ENCODE measurements at regions not wholly inside any gene's neighbourhood (a gene's known extent, or its start where the extent isn't known, plus 50 kb on each side); places are given as distances from the start of the nearest gene placed in this dataset.

DNA sequence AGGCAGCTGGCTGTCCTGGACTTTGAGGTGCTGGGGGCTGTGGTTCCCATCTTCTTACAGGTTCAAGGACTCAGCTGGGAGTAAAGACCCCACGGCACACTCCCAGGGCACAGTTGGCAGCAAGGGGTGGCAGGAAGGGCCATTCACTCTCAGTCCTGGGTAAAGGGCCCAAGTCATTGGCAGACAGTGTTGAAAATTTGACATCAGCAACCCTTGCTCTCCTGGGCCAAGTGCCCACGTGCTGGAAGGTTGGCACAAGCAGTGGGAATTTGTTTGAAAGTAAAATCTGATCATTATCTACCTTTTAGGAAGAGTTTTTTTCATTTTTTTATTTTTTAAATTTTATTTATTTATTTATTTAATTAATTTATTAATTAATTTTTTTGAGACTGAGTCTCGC lies 241.6 kb upstream of the MKI67 start:
- DNase-seq (ENCODE audit: low read depth in 3 of 3, low spot score in 2 of 3), result no peak

DNA sequence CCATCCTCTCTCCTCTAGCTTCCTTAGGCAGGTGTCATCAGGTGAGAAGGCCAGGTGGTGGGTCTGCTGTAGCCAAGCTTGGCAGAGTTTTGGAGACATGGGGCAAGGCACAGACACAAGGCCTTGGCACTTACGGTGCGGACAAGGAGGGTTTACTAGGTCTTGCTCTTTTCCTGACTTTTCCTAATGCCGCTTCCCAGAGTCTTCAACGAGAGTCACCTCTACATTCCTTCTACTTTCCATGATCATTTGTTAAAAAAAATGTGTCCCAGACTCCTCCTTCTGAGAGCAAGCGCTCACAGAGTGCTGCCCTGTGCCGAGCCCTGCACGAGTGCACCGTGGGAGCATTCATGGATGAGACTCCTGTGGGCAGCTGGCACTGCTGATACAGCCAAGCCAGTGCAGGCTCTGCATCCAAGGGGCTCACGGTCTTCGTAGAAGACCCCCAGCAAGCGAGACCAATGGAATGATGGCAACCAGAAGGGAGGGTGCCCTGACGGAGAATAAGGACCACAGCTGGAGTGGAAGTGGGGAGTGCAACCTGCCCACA lies 243.0 kb upstream of the MKI67 start:
- DNase-seq (ENCODE audit: low read depth in 3 of 3, low spot score in 2 of 3), result no peak

DNA sequence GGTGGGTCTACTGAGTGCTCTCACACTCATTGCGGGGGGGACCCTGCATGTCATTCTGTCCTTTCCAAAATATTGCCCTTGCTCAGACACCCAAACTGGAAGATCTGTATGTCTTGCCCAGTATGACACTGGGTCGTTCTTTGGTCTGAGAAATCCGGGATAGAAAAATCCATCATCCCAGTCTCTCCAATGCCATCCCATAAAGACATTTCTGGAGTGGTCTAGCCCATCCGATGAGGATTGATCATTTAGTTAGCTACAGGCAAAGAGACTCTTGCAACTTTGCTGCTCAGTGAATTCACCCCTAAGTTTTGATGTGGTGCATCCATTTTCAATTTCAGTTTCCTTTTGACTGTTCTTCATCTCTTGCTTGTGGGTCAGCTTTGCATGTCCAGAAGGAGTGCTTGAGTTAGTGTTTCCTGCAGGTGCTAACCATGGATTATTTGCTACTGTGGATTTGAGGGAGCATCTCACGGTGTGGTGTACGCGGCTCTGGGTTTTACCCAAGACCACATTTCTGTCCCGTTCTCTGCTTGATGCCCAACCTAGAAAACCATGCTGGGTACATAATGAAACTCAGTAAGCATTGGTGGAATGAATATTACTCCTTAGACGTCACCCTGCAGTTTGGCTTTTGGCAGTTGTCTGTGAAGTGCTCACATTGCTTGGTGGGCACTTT lies 247.0 kb upstream of the MKI67 start:
- no peak for DNase-seq (ENCODE audit: low read depth in 3 of 3, low spot score in 2 of 3)

DNA sequence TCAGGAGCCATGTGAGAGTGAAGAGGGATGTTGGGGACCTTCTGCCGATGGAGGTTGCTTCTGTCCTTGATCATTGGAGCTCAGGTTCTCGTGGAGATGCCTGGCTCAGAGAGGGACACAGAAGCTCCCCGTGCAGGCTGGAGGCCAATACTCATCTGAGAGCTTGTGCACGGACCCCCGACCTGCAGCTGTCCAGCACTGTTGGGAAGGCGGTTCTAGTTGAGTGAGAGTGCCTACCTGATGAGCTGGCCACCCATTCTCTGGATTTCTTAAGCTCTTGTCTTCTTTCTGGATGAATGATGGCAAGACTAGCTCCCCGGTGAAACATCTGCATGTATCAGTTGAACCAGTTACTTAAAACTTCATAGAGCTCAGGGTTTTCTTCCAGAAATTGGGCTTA lies 247.6 kb upstream of the MKI67 start:
- DNase-seq (ENCODE audit: low read depth in 3 of 3, low spot score in 2 of 3), result no peak

DNA sequence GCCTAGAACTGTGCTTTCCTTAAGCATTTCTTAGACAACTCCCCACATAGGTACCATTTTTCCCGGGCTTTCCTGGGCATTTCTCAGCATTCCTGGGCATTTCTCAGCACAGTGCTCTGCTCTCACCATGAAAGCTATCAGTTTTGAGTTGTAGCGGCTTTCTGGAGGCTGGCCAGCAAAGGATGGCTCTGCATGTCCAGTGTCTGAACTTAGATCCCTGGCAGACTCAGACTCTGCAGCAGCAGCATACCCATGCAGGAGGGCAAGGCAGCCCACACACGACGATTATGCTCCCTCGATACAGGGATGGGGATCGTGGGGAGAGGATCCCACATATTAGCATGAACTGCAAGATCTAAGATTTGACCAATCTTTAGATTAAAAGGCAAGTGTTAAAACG lies 248.9 kb upstream of the MKI67 start:
- no peak for DNase-seq (ENCODE audit: low read depth in 3 of 3, low spot score in 2 of 3)

DNA sequence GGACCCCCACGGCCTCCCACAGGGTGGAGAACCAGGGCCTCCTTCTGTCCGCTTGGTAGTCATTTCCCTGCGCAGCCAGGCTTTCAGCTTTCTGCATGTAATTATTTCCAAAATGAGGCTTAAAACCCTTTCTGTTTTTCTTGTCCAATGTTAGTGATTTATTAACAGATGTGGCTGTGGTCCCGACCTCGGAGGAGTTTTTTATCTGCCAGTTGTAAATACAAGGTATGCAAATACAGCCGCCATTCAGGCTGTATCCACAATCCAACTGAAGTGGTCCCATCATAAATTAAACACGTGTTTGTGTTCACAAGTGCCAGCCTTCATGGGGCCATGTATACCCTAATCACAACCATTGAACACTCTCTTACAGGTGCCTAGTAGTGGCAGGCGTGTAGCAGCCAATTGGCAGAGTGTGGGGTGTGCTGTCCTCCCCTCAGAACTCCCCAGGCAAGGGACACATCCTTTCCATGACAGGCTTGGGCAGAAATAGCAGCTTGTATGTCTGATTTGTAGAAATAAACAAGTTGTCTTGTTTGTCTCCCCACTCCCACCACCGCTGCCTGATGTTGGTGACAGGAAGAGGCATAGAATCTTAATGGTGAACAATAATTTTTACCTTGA lies 251.3 kb upstream of the MKI67 start:
- DNase-seq (ENCODE audit: low read depth in 3 of 3, low spot score in 2 of 3), result no peak

DNA sequence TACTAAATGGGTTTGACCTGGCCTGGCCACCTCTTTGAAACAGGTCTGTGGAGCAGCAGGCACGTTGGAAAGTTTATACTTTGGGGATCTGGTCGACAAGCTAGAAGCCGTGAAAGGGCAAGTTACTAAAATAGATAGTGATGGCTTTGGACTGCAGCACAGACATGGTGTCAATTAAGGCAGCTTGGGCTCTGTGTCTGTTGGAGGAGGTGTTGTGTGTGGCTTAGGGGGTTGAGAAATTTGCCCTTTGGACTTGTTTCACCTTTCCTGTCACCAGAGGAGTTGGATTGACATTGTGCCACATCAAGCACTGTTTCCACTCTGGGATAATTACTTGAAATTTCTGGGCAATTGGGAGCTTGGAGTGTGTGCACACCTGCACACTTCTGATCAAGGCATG lies 251.8 kb upstream of the MKI67 start:
- DNase-seq (ENCODE audit: low read depth in 3 of 3, low spot score in 2 of 3), result no peak

DNA sequence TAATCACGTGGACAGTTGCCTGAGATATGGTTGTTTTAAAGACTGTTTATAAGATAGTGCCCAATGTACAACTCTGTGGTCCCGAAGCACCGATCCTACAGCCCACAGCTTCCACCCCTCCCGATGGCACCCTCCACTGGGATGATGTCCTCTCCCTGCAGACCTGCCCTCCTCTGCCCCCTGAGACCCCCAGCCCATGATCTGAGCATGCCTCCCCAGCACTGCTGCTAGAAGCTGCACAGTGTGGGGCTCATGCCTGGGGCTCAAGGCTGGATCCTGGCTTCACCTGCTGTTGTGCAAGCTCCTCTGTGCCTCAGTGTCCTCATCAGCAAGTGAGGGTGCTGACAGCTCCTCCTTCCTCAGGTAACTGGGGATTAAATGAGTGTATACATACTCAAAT lies 254.7 kb upstream of the MKI67 start:
- DNase-seq (ENCODE audit: low read depth in 3 of 3, low spot score in 2 of 3), result no peak

DNA sequence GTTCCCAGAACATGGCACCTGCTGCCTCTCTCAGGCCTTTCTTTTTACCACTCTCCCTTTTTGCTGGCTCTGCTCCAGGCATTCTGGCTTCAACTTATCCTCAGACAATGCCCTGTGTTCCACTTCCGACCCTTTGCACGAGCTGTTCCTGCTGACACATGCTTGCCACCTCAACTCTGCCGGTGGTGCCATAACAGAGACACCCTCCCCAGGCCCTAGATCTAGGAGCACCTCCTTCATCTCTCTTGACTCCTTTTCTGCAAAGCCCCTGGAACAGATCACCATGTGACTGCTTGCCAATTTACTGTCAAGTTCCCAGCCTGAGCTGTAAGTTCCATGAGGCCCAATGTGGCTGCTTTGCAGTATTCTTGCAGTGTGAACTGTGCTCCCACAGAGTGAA lies 256.0 kb upstream of the MKI67 start:
- DNase-seq (ENCODE audit: low read depth in 3 of 3, low spot score in 2 of 3), result no peak

DNA sequence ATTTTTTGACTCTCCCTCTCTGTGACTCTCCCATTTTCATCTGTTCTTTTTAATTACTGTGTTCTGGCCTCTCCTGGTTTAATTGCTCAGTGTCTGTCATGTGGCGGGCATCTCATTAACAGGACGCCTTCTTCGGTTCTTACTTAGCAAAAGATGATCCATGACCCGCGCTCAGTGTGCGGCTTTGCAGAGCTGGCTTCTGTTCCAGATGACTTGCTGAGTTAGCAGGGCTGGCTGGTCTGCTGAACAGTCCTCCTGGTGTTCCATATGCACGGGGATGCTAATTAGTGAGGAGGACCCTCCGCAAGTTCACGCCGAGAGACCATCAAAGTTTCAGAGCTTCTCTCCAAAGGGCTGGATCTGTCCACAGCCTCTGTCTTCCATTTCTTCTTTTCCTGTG lies 258.6 kb upstream of the MKI67 start:
- DNase-seq (ENCODE audit: low read depth in 3 of 3, low spot score in 2 of 3), result no peak

DNA sequence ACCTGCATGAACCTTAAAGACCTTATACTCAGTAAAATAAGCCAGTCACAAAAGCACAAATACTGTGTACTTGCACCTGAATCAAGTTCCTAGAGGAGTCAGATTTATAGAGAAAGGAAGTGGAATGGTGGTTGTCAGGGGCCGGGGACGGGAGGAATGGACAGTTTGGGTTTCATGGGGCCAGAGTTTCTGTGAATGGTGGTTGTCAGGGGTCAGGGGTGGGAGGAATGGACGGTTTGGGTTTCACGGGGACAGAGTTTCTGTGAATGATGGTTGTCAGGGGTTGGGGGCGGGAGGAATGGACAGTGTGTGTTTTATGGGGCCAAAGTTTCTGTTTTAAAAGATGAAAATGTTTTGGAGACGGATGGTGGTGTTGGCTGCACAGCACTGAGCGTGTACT lies 260.0 kb upstream of the MKI67 start:
- DNase-seq (ENCODE audit: low read depth in 3 of 3, low spot score in 2 of 3), result peak in 2 of 3 donors; percentile 13 to 53

DNA sequence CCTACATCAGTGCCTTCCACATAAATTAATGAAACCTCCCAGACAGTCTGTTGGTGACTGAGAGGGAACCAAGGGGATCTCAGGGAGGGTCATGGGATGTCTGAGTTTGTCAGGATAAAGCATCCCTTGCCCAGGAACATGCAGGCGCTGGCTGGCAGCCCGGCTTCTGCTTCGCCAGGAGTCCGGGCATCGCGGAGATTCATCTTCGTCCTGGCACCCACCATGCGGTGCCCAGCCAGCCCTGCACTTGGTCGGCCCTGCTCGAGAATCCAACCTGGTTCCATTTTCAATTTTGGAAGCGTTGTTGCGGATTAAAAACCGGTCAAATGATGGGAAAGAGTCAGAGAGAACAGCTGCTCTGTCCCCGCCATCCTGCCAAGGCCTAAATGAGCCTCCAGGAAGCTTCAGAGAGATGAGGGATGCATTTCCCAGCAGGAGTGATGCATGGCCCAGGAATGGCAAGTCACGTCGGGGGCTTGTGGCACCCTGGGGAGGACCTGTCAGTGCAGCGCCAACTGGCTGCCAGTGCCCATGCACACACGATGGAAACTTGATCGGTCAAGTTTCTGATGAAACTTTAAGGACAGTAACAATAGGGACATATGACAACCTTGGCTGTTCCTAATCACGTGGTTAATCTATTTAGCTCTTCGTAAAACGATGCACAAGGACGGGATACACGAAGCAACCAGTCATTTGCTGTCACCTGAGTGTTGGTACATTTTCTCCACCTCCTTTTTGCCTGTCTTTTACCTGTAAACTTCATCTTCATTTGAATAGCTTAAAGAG lies 260.8 kb upstream of the MKI67 start:
- DNase-seq (ENCODE audit: low read depth in 3 of 3, low spot score in 2 of 3), result no peak

DNA sequence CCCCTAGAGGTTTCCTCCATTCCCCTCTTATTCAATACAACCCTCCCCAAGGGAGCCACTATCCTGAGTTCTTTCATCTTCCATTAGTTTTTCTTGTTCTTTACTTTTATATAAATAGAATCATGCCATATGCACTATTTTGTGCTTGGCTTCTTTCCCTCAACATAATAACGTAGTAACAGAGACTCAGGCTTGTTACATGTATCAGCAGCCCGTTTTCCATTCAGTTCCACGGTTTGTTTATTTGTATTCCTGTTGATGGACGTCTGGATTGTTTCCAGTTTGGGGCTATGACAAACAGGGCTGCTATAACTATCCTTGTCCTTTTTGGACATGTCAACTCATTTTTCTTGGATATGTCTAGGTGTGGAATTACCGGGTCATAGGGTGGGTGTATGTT lies 264.4 kb upstream of the MKI67 start:
- no peak for DNase-seq (ENCODE audit: low read depth in 3 of 3, low spot score in 2 of 3)

DNA sequence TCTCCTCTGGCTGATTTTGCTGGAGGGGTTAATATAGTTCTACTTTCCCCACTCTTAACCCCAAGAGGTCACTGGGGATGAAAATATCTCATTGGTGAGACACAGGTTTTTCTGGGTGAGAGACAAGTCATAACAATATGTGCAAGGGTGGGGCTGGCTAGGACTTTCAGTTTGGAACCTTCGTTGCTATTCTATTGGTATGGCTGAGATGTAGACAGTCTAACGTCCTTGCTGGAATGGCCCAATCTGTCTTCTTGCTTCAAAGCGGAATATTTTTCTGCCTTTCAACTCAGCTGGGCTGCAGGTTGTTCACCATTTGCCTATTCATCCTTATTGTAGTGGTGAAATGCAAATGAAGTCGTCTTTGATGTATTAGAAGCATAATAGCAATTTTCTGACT lies 267.3 kb upstream of the MKI67 start:
- no peak for DNase-seq (ENCODE audit: low read depth in 3 of 3, low spot score in 2 of 3)

DNA sequence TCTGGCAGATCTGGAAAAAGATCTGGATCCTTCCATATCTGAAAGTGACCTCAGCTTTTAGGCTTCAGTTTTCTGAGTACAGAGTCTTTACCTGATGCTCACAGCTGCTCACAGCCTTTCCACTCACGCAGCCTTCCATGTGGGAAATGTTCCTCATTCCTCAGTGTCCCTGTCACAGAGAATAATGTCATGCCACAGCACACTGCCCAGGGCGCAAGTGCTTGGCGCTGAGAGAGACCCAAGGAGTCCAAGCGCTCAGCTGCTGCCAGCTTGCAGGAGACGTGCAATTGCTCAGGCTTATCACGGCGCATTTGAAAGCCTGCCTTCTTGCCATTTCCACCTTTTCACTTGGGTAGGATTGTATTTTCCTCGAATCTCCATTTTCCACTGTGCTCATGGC lies 271.9 kb upstream of the MKI67 start:
- DNase-seq (ENCODE audit: low read depth in 3 of 3, low spot score in 2 of 3), result no peak

DNA sequence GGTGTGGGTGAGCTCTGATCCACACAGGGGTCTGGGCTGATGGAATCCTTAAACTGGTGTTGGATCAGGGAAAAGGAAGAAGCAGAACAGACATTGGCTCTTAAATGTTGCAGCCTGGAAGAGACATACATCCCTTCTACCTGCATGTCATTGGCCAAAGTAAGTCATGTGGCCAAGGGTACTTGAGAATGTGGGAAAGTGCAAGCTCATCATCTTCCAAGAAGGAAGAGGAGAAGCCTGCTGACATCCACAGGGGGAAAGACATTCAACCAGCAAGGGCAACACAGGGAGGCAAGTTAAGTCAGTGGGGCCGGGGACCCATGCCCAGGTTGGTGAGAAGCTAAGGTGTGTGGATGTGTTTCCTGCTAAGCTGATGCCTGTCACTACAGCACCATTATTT lies 272.8 kb upstream of the MKI67 start:
- DNase-seq (ENCODE audit: low read depth in 3 of 3, low spot score in 2 of 3), result no peak

DNA sequence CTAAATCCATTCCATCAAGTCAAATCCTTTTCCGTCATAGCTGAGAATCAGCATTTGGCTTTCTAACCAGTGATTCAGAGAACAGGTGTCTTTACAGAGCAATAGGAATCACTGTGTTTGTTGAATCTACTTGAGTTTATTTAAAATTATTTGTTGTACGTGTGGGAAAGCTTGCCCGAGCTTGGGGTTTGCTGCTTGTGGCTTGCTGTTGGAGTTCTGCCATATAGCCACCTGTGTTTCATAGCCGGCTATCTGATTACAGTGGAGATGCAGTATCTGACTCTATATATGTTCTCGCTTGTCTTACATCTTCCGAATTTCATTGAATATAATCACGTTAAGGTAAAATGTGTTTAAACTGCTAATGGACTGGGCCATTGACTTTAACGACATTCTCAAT lies 274.3 kb upstream of the MKI67 start:
- DNase-seq (ENCODE audit: low read depth in 3 of 3, low spot score in 2 of 3), result no peak

DNA sequence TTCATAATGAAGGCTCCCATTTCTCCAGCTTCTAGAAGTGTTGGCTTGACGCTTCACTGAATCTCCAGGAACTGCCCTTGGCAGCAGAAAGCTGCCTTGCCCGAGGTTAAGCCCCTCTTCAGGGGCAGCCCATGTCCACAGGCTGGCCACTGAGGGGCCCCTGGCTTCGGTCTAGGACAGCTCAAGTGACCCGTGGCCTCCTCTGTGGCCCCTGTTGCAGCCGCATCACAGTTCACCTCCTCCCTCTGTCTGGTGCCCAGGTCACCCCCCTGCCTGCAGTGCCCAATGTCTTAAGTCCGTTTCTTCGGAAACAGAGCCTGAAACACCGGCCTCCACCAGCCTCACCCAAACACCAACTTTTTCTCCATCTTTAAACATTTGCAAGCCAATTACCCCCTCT lies 279.2 kb upstream of the MKI67 start:
- no peak for DNase-seq (ENCODE audit: low read depth in 3 of 3, low spot score in 2 of 3)

DNA sequence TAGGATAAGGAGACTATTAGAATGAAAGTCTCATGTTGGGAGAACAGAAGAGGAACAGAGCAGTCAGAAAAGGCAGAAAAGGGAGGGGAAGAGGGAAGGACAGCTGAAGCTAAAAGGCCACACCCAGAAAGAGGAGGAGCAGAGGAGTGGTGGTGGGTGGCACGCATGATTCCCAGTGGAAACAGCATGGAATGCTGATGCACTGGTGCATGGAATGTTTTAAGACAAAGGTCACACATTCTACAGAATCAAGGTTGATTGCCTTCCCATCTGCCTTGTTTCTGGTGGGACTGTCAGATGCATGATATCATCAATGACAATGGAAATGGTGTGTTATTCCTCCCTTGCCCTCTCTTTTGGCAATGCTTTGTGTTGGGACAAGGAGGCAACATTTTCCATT lies 285.4 kb upstream of the MKI67 start:
- no peak for DNase-seq (ENCODE audit: low read depth in 3 of 3, low spot score in 2 of 3)

DNA sequence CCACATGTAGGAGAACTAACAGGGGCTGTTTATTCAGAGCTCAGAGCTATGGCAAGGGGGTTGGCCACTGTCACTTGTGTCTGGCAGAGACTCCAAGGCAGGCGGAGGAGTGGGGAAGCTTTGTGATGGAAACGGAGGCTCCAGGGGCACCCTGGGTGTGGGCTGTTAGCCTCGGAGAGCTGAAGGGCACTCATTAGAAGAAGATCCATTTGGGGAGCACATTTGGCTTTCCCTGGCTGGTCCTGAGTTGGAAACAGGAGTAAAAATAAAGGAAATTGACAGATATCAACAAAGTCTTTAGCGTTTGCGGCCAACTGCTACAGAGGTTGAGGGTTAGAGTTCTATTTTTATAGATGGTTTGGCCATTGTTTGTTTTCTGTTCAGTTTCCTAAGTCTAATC lies 288.3 kb upstream of the MKI67 start:
- DNase-seq (ENCODE audit: low read depth in 3 of 3, low spot score in 2 of 3), result no peak

DNA sequence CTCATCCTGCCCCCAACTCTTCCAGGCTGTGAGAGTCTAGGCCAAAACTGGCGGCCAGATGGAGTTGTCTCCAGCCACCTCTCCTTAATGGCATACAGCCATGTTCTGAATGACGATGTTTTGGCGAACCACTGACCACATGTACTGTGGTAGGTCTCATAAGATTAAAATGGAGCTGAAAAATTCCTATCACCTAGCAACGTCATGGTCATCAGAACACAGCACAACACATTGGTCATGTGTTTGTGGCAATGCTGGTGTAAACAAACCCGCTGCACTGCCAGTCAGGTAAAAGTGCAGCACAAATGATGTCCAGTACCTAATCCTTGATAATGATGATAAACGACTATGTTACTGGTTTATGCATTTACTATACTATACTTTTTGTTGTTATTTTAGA lies 290.0 kb upstream of the MKI67 start:
- no peak for DNase-seq (ENCODE audit: low read depth in 3 of 3, low spot score in 2 of 3)

DNA sequence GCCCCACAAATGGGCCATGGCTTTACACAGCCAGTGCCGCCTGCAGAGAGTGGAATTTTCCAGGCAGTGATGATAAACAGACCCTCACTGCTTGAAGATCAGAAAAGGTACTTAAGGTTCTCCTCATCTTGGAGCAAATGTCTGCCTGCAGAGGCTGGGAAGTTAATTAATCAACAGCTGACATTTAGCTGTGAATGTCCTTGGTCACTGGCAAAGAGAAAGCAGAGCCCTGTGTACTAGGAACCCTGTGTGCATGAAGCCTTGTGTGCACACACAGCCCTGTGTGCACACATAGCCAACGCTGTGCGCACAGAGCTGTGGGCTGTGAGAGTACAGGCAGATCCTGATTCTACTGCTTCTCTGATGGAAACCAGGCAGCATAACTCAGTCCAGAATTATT lies 291.6 kb upstream of the MKI67 start:
- DNase-seq (ENCODE audit: low read depth in 3 of 3, low spot score in 2 of 3), result no peak

All from right renal cortex interstitium (tissue), 3 donors.